Inflammatory macrophage (primary cell): ENCODE measurements at regions not wholly inside any gene's neighbourhood (a gene's known extent, or its start where the extent isn't known, plus 50 kb on each side); places are given as distances from the start of the nearest gene placed in this dataset.
A peak's percentile ranks its signal among the peaks of the same experiment; 100 is the strongest.

ENCODE experiments used
- DNase-seq, 2 donors: peaks; one replicate each; pipeline ENCODE4 v3.0.0-alpha.2; 2020 to 2022

DNA sequence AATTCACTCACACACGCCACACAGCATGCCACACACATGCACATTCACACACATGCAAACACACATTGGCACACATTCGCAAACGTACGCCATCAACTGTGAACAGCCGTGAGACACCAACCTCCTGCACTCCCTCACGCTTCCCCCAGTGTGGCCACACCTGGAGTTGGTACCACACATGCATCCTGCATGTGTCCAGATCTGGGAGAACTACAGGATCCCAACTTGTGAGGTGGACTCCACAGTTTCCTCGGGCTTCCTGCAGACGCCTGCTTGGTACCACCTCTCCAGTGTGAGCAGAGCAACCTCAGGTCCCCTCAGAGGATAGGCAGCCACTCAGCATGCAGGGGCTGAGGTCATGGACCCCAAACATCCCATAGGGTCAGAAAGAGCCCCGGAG is 239.0 kb downstream of the EIPR1 start:
- DNase-seq, result no peak

GRCh38 chr2:3137651-3138300 is 239.8 kb downstream of the EIPR1 start:
- DNase-seq, result no peak

DNA sequence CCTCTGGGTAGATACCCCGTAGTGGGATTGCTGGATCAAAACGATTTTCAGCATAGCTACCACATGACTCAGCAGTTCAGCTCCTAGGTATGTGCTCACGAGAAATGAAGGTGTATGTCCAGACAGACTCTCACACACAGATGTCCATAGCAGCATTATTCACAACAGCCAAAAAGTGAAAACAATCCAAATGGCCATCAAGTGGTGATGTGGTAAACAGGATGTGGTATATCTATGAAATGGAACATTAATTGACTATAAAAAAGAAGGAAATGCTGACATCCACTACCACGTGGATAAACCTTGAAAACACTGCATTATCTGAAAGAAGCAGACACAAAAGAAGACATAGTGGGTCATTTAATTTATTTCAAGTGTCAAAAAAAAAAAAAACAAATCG is 241.9 kb downstream of the EIPR1 start:
- DNase-seq, result no peak

DNA sequence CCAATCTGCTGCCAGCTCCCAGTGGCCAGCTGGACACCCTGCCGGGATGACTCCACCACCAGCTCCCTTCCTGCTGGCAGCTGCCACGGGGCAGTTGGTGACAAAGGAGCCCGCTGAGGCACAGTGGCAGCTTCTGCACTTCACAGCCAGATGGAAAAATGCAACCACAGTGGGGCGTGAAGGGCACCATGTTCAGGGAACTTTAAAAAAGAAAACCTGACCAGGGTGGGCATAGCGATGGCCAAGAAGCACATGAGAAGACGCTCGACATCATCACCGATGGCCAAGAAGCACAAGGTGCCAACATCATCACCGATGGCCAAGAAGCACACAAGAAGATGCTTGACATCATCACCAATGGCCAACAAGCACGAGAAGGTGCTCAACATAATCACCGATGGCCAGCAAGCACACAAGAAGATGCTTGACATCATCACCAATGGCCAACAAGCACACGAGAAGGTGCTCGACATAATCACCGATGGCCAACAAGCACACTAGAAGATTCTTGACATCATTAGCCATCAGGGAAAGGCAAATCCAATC is 243.5 kb downstream of the EIPR1 start:
- no peak for DNase-seq

DNA sequence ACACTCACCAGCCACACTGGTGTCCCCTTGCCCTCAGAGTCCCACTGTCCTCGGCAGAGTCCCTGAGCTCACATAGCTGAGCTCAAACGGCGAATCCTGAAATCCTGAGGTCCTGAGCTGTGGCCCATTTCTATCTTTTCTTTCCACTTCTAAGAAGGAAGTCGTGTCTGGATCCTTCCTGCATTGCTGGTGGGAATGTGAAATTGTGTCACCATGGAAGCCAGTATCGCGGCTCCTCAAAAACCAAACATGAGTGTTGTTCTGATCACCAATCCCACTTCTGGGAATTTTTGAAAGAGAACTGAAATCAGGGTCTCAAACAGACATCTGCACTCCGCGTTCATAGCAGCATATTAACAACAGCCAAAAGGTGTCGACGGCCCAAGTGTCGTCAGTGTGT is 244.7 kb downstream of the EIPR1 start:
- DNase-seq, result no peak

GRCh38 chr2:3132466-3132865 is 245.2 kb downstream of the EIPR1 start:
- DNase-seq, result no peak

- no peak for DNase-seq
Observed at GRCh38 chr2:3131636-3132326, 245.8 kb downstream of the EIPR1 start.

- DNase-seq, result peak in 1 of 2 donors; percentile 1
Observed at GRCh38 chr2:3130889-3131635, 246.6 kb downstream of the EIPR1 start.

GRCh38 chr2:3130444-3130843 is 247.2 kb downstream of the EIPR1 start:
- no peak for DNase-seq

DNA sequence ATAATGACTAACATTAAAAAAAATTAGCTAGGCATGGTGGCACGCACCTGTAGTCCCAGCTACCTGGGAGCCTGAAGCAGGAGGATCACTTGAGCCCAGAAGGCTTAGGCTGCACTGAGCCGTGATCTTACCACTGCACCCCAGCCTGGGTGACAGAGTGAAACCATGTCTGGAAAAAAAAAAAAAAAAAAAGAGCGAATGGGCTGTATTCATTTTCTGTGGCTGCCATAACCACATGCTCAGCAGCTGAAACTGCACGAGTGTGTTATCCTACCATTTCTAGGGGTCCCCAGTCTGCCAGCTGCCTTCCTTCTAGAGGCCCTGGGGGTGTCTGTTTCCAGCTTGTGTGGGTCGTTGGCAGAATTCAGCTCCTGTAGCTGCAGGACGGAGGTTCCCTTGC is 247.8 kb downstream of the EIPR1 start:
- no peak for DNase-seq

- DNase-seq, result no peak
Observed at GRCh38 chr2:3128786-3129185, 248.8 kb downstream of the EIPR1 start.

GRCh38 chr2:3127710-3128109 is 249.9 kb downstream of the EIPR1 start:
- DNase-seq, result no peak

DNA sequence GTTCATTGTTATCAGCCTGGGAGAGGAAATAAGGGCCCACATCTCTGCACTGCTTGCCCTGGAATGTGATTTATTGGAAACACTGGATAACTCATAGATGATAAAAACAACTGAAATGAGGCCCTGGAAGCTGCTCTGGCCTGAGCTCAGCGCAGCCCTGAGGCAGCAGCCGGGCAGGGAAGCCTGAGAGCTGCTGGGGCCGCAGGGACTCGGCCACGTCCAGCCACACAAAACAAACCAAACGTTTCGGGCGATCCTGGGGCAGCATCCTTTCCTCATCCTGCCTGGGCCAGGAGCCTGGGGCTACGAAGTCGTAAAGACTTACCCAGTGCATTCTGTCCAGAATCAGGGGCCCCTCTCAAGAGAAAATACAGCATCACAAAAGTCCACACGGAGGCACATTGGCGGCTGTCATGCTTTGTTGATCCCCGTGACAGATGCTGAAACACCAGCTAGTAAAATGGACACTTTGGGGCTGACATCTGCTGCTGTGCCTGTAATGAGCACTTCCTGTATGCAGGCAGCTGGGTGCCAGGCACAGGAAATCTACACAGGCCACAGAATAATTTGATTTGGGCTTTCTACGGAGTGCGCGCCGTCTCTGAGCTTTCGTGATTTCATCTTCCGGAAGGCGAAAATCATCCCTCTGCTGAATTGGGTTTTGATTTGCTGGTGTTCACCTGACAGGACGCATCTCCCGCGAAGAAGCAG is 250.6 kb downstream of the EIPR1 start:
- DNase-seq, result no peak

GRCh38 chr2:3126171-3126910 is 251.3 kb downstream of the EIPR1 start:
- no peak for DNase-seq

- DNase-seq, result no peak
Observed at GRCh38 chr2:3125761-3126130, 251.9 kb downstream of the EIPR1 start.

DNA sequence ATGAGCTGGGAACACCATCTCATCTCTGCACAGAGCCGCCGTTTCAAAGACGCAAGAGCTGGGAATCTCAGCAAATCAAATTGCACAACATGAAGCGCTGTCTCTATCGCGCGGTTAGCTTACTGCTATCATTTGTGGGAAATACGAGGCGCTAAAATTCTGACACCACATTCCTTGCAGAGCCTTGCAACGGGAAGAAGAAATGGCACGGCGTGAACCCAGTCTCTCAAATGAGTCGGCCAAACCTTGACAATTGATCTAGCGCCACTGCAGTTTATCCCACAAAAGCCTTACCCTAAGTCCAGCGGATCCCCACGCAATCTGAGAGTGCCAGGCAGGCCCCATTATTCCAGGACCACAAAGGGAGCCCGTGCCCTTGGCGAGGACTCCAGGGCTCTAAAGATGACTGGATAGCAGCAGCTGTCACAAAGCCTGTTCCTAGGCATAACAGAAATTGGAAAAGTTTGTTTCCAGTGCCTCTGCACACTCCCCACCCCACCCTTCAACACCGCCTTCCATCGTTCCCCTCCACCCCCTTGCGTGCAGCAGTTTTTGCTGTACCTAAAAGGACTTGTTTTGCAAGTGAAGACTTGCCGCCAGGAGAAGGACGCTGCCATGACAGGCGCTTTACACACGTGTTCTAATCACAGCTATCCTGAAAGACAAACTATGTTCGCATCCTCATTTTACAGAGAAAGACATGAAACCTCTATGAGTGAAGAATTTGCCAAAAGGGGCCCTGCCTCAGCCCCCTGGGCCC is 252.4 kb downstream of the EIPR1 start:
- no peak for DNase-seq

- DNase-seq, result no peak
Observed at GRCh38 chr2:3122525-3122924, 255.1 kb downstream of the EIPR1 start.

- DNase-seq, result no peak
Observed at GRCh38 chr2:3121601-3122000, 256.0 kb downstream of the EIPR1 start.

GRCh38 chr2:3117650-3118216 is 259.9 kb downstream of the EIPR1 start:
- no peak for DNase-seq

DNA sequence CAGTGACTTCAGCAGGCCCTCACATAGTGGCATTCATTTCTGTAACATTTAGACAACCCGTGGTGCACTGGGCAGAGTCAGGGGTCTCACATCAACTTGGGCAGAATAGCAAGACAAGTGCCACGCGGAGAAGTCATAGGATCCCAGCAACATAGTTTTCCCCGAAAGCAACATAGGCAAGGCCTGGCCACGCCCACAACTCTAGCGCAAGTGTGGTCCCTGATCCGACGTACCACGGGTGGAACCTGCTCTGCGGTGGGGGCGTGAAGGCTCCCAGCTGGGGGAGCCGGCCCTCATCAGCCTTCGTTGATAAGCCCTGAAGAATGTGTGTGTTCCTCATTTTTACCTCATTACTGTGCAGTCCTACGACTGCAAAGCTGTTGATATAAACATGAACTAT is 261.2 kb downstream of the EIPR1 start:
- DNase-seq, result no peak
